Kidney (tissue), 13 donors: ENCODE measurements at regions not wholly inside any gene's neighbourhood (a gene's known extent, or its start where the extent isn't known, plus 50 kb on each side); places are given as distances from the start of the nearest gene placed in this dataset.

Experiments
- DNase-seq, 5 donors: peaks; one replicate each; pipeline ENCODE4 v3.0.0-alpha.2; 2013 to 2020
- FAIRE-seq: peaks from 2 replicates; lab custom pipeline; 2012; peaks lifted over from hg19 to GRCh38; lab: Jason Lieb, UNC
- H3K27ac ChIP-seq, 2 donors: one replicate each; pipeline ENCODE4 v1.7.0; 2013; ENCODE audit warnings: low read depth in 2 of 2, low read length in 2 of 2, inconsistent platforms in 1 of 2
- H3K27me3 ChIP-seq: one replicate; pipeline ENCODE4 v1.7.1; 2013; ENCODE audit warnings: low read length, inconsistent platforms; ENCODE audit not compliant: control insufficient read depth, insufficient read depth
- H3K36me3 ChIP-seq, 3 donors: one replicate each; pipeline versions ENCODE4 v1.7.0 to v1.7.1; 2013; ENCODE audit warnings: low read length in 3 of 3, control low read depth in 1 of 3, inconsistent platforms in 1 of 3; ENCODE audit not compliant: insufficient read depth in 3 of 3, control insufficient read depth in 2 of 3
- H3K4me1 ChIP-seq, 3 donors: one replicate each; pipeline versions ENCODE4 v1.7.0 to v1.7.1; 2013; ENCODE audit warnings: low read length in 3 of 3, inconsistent platforms in 1 of 3, low read depth in 1 of 3; ENCODE audit not compliant: control insufficient read depth in 2 of 3, insufficient read depth in 2 of 3
- H3K4me3 ChIP-seq, 3 donors: one replicate each; pipeline versions ENCODE4 v1.7.0 to v1.8.1; 2013; ENCODE audit warnings: low read length in 3 of 3, control low read depth in 1 of 3, inconsistent platforms in 1 of 3
- H3K9ac ChIP-seq, 3 donors: one replicate each; pipeline versions ENCODE4 v1.7.0 to v1.7.1; 2013; ENCODE audit warnings: low read length in 3 of 3, control low read depth in 1 of 3, inconsistent platforms in 1 of 3
- H3K9me3 ChIP-seq, 3 donors: one replicate each; pipeline versions ENCODE4 v1.7.0 to v1.7.1; 2013; ENCODE audit warnings: low read length in 3 of 3, control low read depth in 1 of 3, inconsistent platforms in 1 of 3; ENCODE audit not compliant: control insufficient read depth in 2 of 3, insufficient read depth in 1 of 3
- intact Hi-C: fragments of 100-400 bp; cut with DNase I; formaldehyde crosslinking; loops from one replicate; pipeline ENCODE4 v1.11.1; 2022
- TF ChIP-seq, protein P1 (sequence below): IDR thresholded peaks from 3 replicates; pipeline ENCODE4 v1.5.1; 2012; ENCODE audit warnings: mild to moderate bottlenecking, moderate library complexity, borderline replicate concordance; ENCODE audit not compliant: insufficient read depth; ENCODE audit errors: extremely low read depth
- donor health status: control.
- donor health status: control.
- donor health status: control.
- donor health status: control.
- donor health status: control.
- donor health status: DM: yes; HTN: yes; CAD: no.
- donor health status: Normal renal cell carcinoma (clear cell type).

DNA sequence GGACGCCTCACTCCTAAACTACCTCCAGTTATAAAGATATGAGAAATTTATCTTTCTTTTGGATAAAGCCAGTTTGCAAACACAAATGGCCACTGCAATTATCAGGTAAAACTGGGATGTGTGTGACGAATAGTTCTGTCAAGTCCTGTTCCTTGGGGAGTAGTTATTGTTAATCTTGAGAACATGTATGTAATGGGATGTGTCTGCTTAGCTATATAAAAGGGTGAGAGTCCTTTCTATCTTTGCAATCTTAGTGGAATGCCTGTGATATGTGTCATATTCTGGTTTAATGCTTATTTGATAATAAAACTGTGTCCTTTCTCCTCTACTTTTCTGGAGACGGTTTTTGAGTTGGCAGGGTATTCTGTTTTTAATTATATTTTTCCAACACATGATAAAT lies 56.1 kb upstream of the PKP2 start:
- H3K27ac ChIP-seq: no peak overlapping the region
- H3K36me3 ChIP-seq: no peaks in the 10 kb centered on the region
- H3K4me3 ChIP-seq: no peak overlapping the region
- no peaks in the 10 kb centered on the region for H3K4me1 ChIP-seq
- H3K27me3 ChIP-seq: no peaks in the 10 kb centered on the region
- DNase-seq (no peak), FAIRE-seq (no peak)
- no peak overlapping the region for H3K9ac ChIP-seq
- intact Hi-C loops: no loop called here
- TF ChIP-seq, protein P1, sequence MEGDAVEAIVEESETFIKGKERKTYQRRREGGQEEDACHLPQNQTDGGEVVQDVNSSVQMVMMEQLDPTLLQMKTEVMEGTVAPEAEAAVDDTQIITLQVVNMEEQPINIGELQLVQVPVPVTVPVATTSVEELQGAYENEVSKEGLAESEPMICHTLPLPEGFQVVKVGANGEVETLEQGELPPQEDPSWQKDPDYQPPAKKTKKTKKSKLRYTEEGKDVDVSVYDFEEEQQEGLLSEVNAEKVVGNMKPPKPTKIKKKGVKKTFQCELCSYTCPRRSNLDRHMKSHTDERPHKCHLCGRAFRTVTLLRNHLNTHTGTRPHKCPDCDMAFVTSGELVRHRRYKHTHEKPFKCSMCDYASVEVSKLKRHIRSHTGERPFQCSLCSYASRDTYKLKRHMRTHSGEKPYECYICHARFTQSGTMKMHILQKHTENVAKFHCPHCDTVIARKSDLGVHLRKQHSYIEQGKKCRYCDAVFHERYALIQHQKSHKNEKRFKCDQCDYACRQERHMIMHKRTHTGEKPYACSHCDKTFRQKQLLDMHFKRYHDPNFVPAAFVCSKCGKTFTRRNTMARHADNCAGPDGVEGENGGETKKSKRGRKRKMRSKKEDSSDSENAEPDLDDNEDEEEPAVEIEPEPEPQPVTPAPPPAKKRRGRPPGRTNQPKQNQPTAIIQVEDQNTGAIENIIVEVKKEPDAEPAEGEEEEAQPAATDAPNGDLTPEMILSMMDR: no peak
- H3K9me3 ChIP-seq: no peaks in the 10 kb centered on the region

DNA sequence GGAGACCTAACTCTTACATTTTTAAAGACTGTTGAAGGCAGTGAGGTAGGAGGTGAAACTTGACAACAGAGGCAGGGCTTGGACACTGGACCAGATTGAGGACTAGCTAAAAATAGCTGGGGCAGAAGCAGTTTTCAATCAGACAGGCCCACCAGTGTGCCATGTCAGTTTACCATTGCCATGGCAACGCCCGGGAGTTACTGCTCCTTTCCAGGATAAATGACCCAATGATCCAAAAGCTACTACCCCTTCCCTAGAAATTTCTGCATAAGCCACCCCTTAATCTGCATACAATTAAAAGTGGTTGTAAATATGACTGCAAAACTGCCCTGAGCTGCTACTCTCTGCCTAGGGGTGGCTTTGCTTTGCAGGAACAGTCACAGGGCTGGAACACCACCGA lies 53.2 kb upstream of the PKP2 start:
- FAIRE-seq: no peak
- Histone ChIP-seq H3K4me3 (no peak overlapping the region), H3K9ac (no peak overlapping the region), H3K36me3 (no peaks in the 10 kb centered on the region), H3K9me3 (no peaks in the 10 kb centered on the region), H3K27me3 (no peaks in the 10 kb centered on the region), H3K4me1 (no peaks in the 10 kb centered on the region), H3K27ac (no peak overlapping the region)
- intact Hi-C loops: no loop called here
- peak in 1 of 5 donors; percentile 3 for DNase-seq
- TF ChIP-seq, protein P1: no peak

DNA sequence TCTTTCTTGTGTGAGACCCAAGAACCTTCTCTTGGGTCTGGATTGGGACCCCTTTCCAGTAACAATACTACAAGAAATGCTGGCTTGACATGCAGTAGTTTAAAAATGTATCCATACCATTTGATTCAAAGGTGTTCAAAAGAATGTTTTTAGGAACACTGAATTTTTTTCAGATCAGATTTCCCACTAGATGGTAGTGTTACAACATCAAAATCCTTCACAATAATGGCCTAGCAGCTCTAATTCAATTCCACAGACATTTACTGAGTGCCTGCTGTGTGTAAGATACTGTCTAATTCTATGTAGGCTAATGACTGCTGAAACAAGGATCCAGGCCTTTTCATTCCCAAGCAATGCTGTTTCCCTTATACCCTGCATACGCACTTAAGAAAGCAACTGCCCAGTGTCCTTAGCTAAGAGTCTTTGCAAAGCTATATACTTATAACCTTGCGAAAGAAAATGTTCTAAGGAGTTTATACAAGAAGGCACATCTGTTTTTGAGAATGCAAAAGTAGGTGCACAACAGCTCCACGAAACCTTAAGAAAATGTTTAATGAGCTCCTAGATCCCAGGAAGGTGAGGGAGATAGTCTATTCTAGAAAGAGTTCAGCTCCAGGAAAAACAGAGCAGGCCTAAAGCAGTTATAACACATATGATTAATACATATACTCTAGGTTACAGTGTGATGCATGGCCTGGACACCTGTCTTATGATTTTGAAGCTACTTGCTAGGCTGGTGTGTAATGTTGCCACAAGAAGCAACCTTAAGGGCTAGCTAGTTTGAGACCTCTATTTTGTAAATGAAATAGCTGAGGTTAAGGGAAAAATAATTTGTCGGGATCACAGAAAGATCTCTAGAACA lies 50.9 kb upstream of the PKP2 start:
- intact Hi-C loops: no loop called here
- Histone ChIP-seq H3K27me3 (no peaks in the 10 kb centered on the region), H3K9me3 (no peaks in the 10 kb centered on the region), H3K27ac (no peak overlapping the region), H3K36me3 (no peaks in the 10 kb centered on the region), H3K4me1 (no peaks in the 10 kb centered on the region), H3K4me3 (no peak overlapping the region), H3K9ac (no peak overlapping the region)
- DNase-seq (peak in 2 of 5 donors; percentile 74 to 75), FAIRE-seq (no peak)
- TF ChIP-seq, protein P1: no peak
